CD14-positive monocyte (primary cell): ENCODE measurements at regions not wholly inside any gene's neighbourhood (a gene's known extent, or its start where the extent isn't known, plus 50 kb on each side); places are given as distances from the start of the nearest gene placed in this dataset.

Experiments
- DNase-seq, 3 donors: peaks; one replicate each; pipeline ENCODE4 v3.0.0-alpha.2; 2011 to 2022
- H2AFZ ChIP-seq: 2 replicates; pipeline ENCODE4 v1.6.0; 2012; ENCODE audit warnings: mild to moderate bottlenecking, low read depth, low read length, inconsistent platforms; ENCODE audit not compliant: insufficient read depth, poor library complexity, severe bottlenecking
- H3K27ac ChIP-seq, 2 donors: 1 replicate in 1 of 2; 2 replicates in 1 of 2; pipeline ENCODE4 v1.5.1; 2012 to 2013; ENCODE audit warnings: low read length in 2 of 2, control low read depth in 1 of 2, inconsistent platforms in 1 of 2, low read depth in 1 of 2, mild to moderate bottlenecking in 1 of 2
- H3K27me3 ChIP-seq, 2 donors: one replicate each; pipeline versions ENCODE4 v1.6.0 to v1.6.1; 2011 to 2013; ENCODE audit warnings: low read length in 2 of 2; ENCODE audit not compliant: control insufficient read depth in 2 of 2, insufficient read depth in 2 of 2
- H3K36me3 ChIP-seq, 2 donors: replicated peaks in 1 of 2; 1 replicate in 1 of 2; 2 replicates in 1 of 2; pipeline versions ENCODE4 v1.5.1 to v1.6.1; 2012 to 2013; ENCODE audit warnings: low read length in 2 of 2, control low read depth in 1 of 2, inconsistent platforms in 1 of 2, mild to moderate bottlenecking in 1 of 2; ENCODE audit not compliant: insufficient read depth in 2 of 2, control insufficient read depth in 1 of 2
- H3K4me1 ChIP-seq, 2 donors: 1 replicate in 1 of 2; 2 replicates in 1 of 2; pipeline versions ENCODE4 v1.5.1 to v1.6.1; 2012 to 2013; ENCODE audit warnings: low read length in 2 of 2, control low read depth in 1 of 2, inconsistent platforms in 1 of 2, mild to moderate bottlenecking in 1 of 2, moderate library complexity in 1 of 2; ENCODE audit not compliant: insufficient read depth in 2 of 2, control insufficient read depth in 1 of 2
- H3K4me2 ChIP-seq: replicated peaks from 2 replicates; pipeline ENCODE3; 2012; ENCODE audit warnings: low read length, moderate library complexity, mild to moderate bottlenecking; ENCODE audit not compliant: poor library complexity, severe bottlenecking; ENCODE audit errors: extremely low read depth
- H3K4me3 ChIP-seq, 3 experiments: fragments of 200-600 bp in 1 of 3; sonication (generic) in 1 of 3; replicated peaks in 1 of 3; 1 replicate in 2 of 3; 2 replicates in 1 of 3; pipeline ENCODE4 v1.5.1; 2011 to 2013; ENCODE audit warnings: low read length in 3 of 3, mild to moderate bottlenecking in 3 of 3, control low read depth in 2 of 3, low read depth in 2 of 3, inconsistent platforms in 1 of 3, moderate library complexity in 1 of 3
- H3K79me2 ChIP-seq: 2 replicates; pipeline ENCODE4 v1.6.0; 2012; ENCODE audit warnings: mild to moderate bottlenecking, control low read depth, inconsistent platforms, low read length, moderate library complexity; ENCODE audit not compliant: insufficient read depth
- H3K9ac ChIP-seq: 2 replicates; pipeline ENCODE4 v1.6.0; 2017; ENCODE audit warnings: low read length, mild to moderate bottlenecking; ENCODE audit not compliant: insufficient read depth, poor library complexity, severe bottlenecking
- H3K9me3 ChIP-seq, 2 donors: replicated peaks in 1 of 2; 1 replicate in 1 of 2; 2 replicates in 1 of 2; pipeline versions ENCODE4 v1.5.1 to v1.6.1; 2012 to 2013; ENCODE audit warnings: low read length in 2 of 2, control low read depth in 1 of 2; ENCODE audit not compliant: control insufficient read depth in 1 of 2, insufficient read depth in 1 of 2
- H4K20me1 ChIP-seq: 2 replicates; pipeline ENCODE4 v1.6.0; 2012; ENCODE audit warnings: mild to moderate bottlenecking, low read length, control low read depth, moderate library complexity; ENCODE audit not compliant: insufficient read depth
- H3K27ac Mint-ChIP-seq, 7 donors: one replicate each; pipeline ENCODE4 v1.8.0; 2020; ENCODE audit warnings: mild to moderate bottlenecking in 7 of 7, mixed read lengths in 7 of 7, moderate library complexity in 6 of 7, inconsistent platforms in 2 of 7
- H3K27me3 Mint-ChIP-seq, 3 donors: one replicate each; pipeline ENCODE4 v1.8.0; 2021 to 2022; ENCODE audit warnings: low read depth in 3 of 3, mild to moderate bottlenecking in 3 of 3, mixed read lengths in 3 of 3, moderate library complexity in 3 of 3, inconsistent platforms in 1 of 3
- H3K36me3 Mint-ChIP-seq, 2 donors: one replicate each; pipeline ENCODE4 v1.8.0; 2020; ENCODE audit warnings: mixed read lengths in 2 of 2, inconsistent platforms in 1 of 2, mild to moderate bottlenecking in 1 of 2
- H3K4me1 Mint-ChIP-seq: one replicate; pipeline ENCODE4 v1.8.0; 2020; ENCODE audit warnings: mild to moderate bottlenecking, mixed read lengths
- H3K4me3 Mint-ChIP-seq, 2 donors: one replicate each; pipeline ENCODE4 v1.8.0; 2020; ENCODE audit warnings: mild to moderate bottlenecking in 2 of 2, mixed read lengths in 2 of 2, moderate library complexity in 1 of 2
- H3K9me3 Mint-ChIP-seq, 7 donors: one replicate each; pipeline ENCODE4 v1.8.0; 2020 to 2022; ENCODE audit warnings: mixed read lengths in 7 of 7, mild to moderate bottlenecking in 6 of 7, moderate library complexity in 6 of 7, inconsistent platforms in 2 of 7
- WGBS: methylation state at CpG from one replicate; pipeline ENCODE4 v1.1.5; 2013; ENCODE audit warnings: missing lambda C conversion rate; ENCODE audit not compliant: insufficient coverage; 5-methylcytosine and 5-hydroxymethylcytosine counted together
- intact Hi-C, 2 donors: fragments of 100-400 bp; cut with micrococcal nuclease; formaldehyde crosslinking; loops; one replicate each; pipeline versions ENCODE4 v1.15.0 to v1.15.1; 2023
- TF ChIP-seq, protein P1 (sequence below): fragments of 200-600 bp; IDR thresholded peaks from one replicate; pipeline ENCODE4 v1.8.0; 2022; ENCODE audit warnings: antibody characterized with exemption, mild to moderate bottlenecking

DNA sequence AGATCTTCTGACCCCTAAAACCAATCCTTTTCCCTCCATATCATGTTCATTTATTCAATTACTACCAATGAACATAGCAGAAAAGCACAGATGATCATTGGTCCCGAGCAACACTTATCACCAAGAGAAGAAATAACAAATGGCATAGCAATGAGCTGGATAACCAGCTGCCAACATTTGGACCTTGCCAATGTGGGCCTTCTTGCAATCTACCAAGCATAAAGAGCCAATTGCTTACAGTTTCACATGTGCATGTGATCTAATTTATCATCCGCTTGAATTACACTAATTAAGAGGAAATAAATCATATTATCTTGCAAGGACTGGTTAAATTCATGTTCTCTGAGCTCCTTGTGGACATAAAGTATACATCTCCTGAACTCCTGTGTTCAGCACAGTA, 134.8 kb upstream of the HMGA2 start:
- Mint-ChIP-seq H3K4me3 (no peak overlapping the region), H3K36me3 (no peaks in the 10 kb centered on the region), H3K27ac (no peak overlapping the region), H3K9me3 (peaks cover 0 to 3% (median 0%) of the 10 kb centered on the region in 7 donors), H3K4me1 (peaks cover 10% of the 10 kb centered on the region), H3K27me3 (peaks cover 0 to 5% (median 4%) of the 10 kb centered on the region in 3 donors)
- Histone ChIP-seq H3K9me3 (no peaks in the 10 kb centered on the region), H2AFZ (no peak overlapping the region), H3K4me3 (no peak overlapping the region), H3K4me1 (peaks cover 0 to 7% of the 10 kb centered on the region in 2 donors), H3K9ac (no peak overlapping the region), H4K20me1 (no peaks in the 10 kb centered on the region), H3K79me2 (no peaks in the 10 kb centered on the region), H3K27ac (no peak overlapping the region), H3K36me3 (no peaks in the 10 kb centered on the region), H3K27me3 (no peaks in the 10 kb centered on the region), H3K4me2 (no peak overlapping the region)
- 100% methylated on average over 1 of the region's 2 CpGs for WGBS
- TF ChIP-seq, protein P1, sequence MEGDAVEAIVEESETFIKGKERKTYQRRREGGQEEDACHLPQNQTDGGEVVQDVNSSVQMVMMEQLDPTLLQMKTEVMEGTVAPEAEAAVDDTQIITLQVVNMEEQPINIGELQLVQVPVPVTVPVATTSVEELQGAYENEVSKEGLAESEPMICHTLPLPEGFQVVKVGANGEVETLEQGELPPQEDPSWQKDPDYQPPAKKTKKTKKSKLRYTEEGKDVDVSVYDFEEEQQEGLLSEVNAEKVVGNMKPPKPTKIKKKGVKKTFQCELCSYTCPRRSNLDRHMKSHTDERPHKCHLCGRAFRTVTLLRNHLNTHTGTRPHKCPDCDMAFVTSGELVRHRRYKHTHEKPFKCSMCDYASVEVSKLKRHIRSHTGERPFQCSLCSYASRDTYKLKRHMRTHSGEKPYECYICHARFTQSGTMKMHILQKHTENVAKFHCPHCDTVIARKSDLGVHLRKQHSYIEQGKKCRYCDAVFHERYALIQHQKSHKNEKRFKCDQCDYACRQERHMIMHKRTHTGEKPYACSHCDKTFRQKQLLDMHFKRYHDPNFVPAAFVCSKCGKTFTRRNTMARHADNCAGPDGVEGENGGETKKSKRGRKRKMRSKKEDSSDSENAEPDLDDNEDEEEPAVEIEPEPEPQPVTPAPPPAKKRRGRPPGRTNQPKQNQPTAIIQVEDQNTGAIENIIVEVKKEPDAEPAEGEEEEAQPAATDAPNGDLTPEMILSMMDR, result no peak
- DNase-seq, result no peak
- intact Hi-C loops, result no loop called here

DNA sequence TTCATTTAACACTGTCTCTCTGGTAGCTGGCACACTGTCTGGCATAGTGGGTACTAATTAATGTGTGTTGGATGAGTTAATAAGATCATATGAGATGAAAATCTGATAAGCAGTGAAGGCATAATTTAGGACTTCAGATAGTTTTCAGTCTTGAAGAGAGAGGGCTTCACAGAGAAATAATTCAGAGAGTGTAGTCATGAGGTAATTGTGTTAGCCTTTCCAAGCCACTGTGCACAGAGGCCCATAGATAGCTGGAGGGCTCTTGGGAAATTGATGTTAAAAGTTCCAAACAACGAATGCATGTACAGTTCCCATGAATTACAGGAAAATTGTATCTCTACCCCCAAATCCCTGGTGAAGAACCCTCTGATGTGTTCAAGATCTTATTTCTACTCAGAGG, 133.8 kb upstream of the HMGA2 start:
- TF ChIP-seq, protein P1, result no peak
- Mint-ChIP-seq H3K4me3 (no peak overlapping the region), H3K27ac (no peak overlapping the region), H3K9me3 (peaks cover 0 to 3% (median 0%) of the 10 kb centered on the region in 7 donors), H3K27me3 (peaks cover 0 to 5% (median 2%) of the 10 kb centered on the region in 3 donors), H3K36me3 (no peaks in the 10 kb centered on the region), H3K4me1 (peaks cover 14% of the 10 kb centered on the region)
- intact Hi-C loops, result no loop called here
- H3K4me3 ChIP-seq, result no peak overlapping the region
- H3K4me2 ChIP-seq, result no peak overlapping the region
- H3K36me3 ChIP-seq, result no peaks in the 10 kb centered on the region
- no peaks in the 10 kb centered on the region for H3K27me3 ChIP-seq
- peaks cover 0 to 7% of the 10 kb centered on the region in 2 donors for H3K4me1 ChIP-seq
- DNase-seq, result no peak
- no peaks in the 10 kb centered on the region for H3K9me3 ChIP-seq
- no peak overlapping the region for H3K9ac ChIP-seq
- H2AFZ ChIP-seq, result no peak overlapping the region
- no CpG with 5 or more reads among the region's 1 CpG for WGBS
- H4K20me1 ChIP-seq, result no peaks in the 10 kb centered on the region
- no peaks in the 10 kb centered on the region for H3K79me2 ChIP-seq
- no peak overlapping the region for H3K27ac ChIP-seq
